Motor neuron (in vitro differentiated cells): ENCODE measurements at regions not wholly inside any gene's neighbourhood (a gene's known extent, or its start where the extent isn't known, plus 50 kb on each side); places are given as distances from the start of the nearest gene placed in this dataset.

Experiments
- ATAC-seq, 8 experiments: fragments of 200-7000 bp; cut with Tn5 transposase; replicated peaks in 6 of 8; 2 replicates each; pipeline ENCODE4 v1.8.0; 2021; ENCODE audit warnings: mild to moderate bottlenecking in 8 of 8, moderate library complexity in 8 of 8
- H3K27ac ChIP-seq, 2 donors: fragments of 250-450 bp; sonication (Bioruptor Pico); 2 replicates each; pipeline ENCODE4 v1.9.0; 2021; ENCODE audit warnings: antibody characterized with exemption in 2 of 2, mild to moderate bottlenecking in 2 of 2, moderate library complexity in 1 of 2
- H3K4me1 ChIP-seq, 2 donors: fragments of 250-450 bp; sonication (Bioruptor Pico); replicated peaks in 1 of 2; 2 replicates each; pipeline ENCODE4 v1.6.1; 2021; ENCODE audit warnings: antibody characterized with exemption in 2 of 2, mild to moderate bottlenecking in 2 of 2, moderate library complexity in 1 of 2
- H3K4me3 ChIP-seq, 5 donors: fragments of 250-450 bp; sonication (Bioruptor Pico); 2 replicates each; pipeline ENCODE4 v1.9.0; 2021; ENCODE audit warnings: antibody characterized with exemption in 5 of 5, mild to moderate bottlenecking in 5 of 5, moderate library complexity in 4 of 5
- WGBS, 10 experiments: fragments of 450-650 bp; shearing (Covaris generic); methylation state at CpG; one replicate each; pipeline ENCODE4 v1.0.0; 2022; 5-methylcytosine and 5-hydroxymethylcytosine counted together
- in situ Hi-C, 9 experiments: fragments of 400-800 bp; cut with MboI; loops; one replicate each; pipeline ENCODE4 v1.15.0; 2021; ENCODE audit warnings: low sequenced_read_pairs in 9 of 9, low pct_unique_long_range_greater_than_20kb in 2 of 9; ENCODE audit not compliant: unreplicated experiment in 9 of 9

GRCh38 chr13:76024151-76024550, 388.0 kb downstream of the LMO7 start:
- in situ Hi-C loops, result loop anchor here in 1 of 9 experiments (25.0 kb wide), 2 partner anchors 337 to 438 kb away; no protein-coding TSS in a partner anchor
- WGBS, 10 experiments, result 33 to 100% (median 74%) methylated on average over 1 of the region's 1 CpG; no CpG with 5 or more reads in 4 of the 10 experiments
- H3K4me1 ChIP-seq, result no peaks in the 10 kb centered on the region
- H3K4me3 ChIP-seq, result no peak overlapping the region
- no peak overlapping the region for H3K27ac ChIP-seq
- ATAC-seq, result no peak

GRCh38 chr13:76023652-76024051, 387.5 kb downstream of the LMO7 start:
- Histone ChIP-seq H3K4me3 (no peak overlapping the region), H3K4me1 (no peaks in the 10 kb centered on the region), H3K27ac (no peak overlapping the region)
- in situ Hi-C loops, result loop anchor here in 1 of 9 experiments (25.0 kb wide), 2 partner anchors 336 to 439 kb away; no protein-coding TSS in a partner anchor
- 8 to 100% (median 34%) methylated on average over 1 to 2 of the region's 2 CpGs; no CpG with 5 or more reads in 3 of the 10 experiments for WGBS, 10 experiments
- ATAC-seq, result peak in 1 of 8 experiments; percentile 77

- ATAC-seq, result no peak
- Histone ChIP-seq H3K4me1 (no peaks in the 10 kb centered on the region), H3K27ac (no peak overlapping the region), H3K4me3 (no peak overlapping the region)
- in situ Hi-C loops, result loop anchor here in 1 of 9 experiments (25.0 kb wide), 2 partner anchors 333 to 442 kb away; no protein-coding TSS in a partner anchor
- 47 to 95% (median 73%) methylated on average over 1 to 4 of the region's 4 CpGs for WGBS, 10 experiments
These were observed 384.4 kb downstream of the LMO7 start for GRCh38 chr13:76020421-76020955.

DNA sequence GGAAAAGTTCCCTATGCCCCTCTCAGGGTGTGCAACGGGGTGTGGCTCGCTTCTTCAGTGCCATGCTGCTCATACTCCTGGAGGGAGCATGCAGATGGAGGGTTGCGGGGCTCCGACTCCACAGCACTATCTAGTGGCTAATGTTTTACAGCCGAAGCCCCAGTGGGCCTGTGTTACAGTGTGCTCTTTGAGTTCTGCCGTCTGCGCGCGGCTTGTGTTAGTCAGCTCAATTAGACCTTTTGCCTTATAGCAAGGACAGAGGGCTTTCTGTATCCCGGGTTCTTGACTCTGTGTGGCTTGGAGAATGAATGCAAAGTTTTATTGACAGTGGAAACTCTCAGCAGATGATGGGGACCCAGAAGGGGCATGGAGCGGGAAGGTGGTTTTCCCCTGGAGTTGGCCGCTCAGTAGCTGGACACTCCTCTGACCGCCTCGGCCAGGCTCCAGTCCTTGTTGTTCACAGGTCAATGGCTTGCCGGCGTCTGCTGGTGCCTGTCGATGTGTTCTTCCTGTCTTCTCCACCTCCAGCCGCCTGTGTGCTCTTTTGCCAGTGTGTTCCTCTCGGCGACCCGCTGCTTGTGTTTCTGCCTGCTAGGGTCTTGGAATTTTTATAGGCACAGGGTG, 383.4 kb downstream of the LMO7 start:
- in situ Hi-C loops, result loop anchor here in 1 of 9 experiments (10.0 to 25.0 kb wide), 3 partner anchors 135 to 443 kb away; no protein-coding TSS in a partner anchor
- ATAC-seq, result peak in 1 of 8 experiments; percentile 17
- Histone ChIP-seq H3K27ac (no peak overlapping the region), H3K4me3 (no peak overlapping the region), H3K4me1 (no peaks in the 10 kb centered on the region)
- WGBS, 10 experiments, result 10 to 88% (median 69%) methylated on average over 2 to 5 of the region's 21 CpGs; no CpG with 5 or more reads in 2 of the 10 experiments

DNA sequence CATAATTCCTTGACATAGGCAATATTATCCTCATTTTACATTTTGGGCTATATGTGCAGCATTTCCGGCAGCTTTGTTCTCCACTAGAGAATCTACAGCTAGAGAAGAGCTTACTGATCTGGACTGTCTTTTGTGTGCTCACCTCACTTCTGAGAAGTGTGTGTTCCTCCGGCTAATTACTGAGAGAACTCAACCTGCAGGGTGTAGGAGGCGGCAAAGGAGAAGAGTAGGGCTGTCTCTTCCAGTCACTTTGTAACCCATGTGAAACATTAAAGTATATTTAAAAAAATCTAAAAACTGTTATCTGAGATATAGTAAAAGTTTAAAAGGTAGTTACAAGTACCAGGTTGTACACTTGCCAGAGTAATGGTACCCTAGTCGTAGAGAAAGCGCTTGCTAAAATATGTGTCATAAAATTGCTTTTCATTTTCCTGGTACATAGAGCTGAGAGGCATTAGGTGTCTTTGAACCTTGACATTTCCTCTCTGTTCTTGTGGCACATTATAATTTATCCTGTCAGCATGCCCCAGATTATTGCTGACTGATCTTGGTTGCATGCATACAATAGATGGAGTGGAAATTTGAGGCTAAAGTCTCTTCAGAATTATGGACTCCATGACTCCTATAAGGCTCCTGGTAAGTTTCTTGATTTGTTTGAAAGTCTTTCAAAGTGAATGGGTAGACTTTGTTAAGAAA, 381.9 kb downstream of the LMO7 start:
- Histone ChIP-seq H3K27ac (no peak overlapping the region), H3K4me3 (no peak overlapping the region), H3K4me1 (no peaks in the 10 kb centered on the region)
- ATAC-seq, result no peak
- in situ Hi-C loops, result loop anchor here in 1 of 9 experiments (10.0 to 25.0 kb wide), 3 partner anchors 133 to 444 kb away; no protein-coding TSS in a partner anchor
- 81 to 95% (median 90%) methylated on average over 2 to 5 of the region's 5 CpGs for WGBS, 10 experiments

GRCh38 chr13:76016799-76017400, 380.8 kb downstream of the LMO7 start:
- Histone ChIP-seq H3K4me1 (no peaks in the 10 kb centered on the region), H3K27ac (no peak overlapping the region), H3K4me3 (no peak overlapping the region)
- in situ Hi-C loops, result loop anchor here in 1 of 9 experiments (10.0 to 25.0 kb wide), 3 partner anchors 132 to 445 kb away; no protein-coding TSS in a partner anchor
- WGBS, 10 experiments, result 80 to 100% (median 100%) methylated on average over 1 to 3 of the region's 3 CpGs; no CpG with 5 or more reads in 2 of the 10 experiments
- peak in 3 of 8 experiments; percentile 47 to 78 (median 68) for ATAC-seq

- Histone ChIP-seq H3K27ac (no peak overlapping the region), H3K4me1 (no peaks in the 10 kb centered on the region), H3K4me3 (no peak overlapping the region)
- in situ Hi-C loops, result loop anchor here in 1 of 9 experiments (10.0 to 25.0 kb wide), 3 partner anchors 130 to 448 kb away; no protein-coding TSS in a partner anchor
- ATAC-seq, result peak in 5 of 8 experiments; percentile 39 to 69 (median 50)
- 14 to 97% (median 64%) methylated on average over 1 to 5 of the region's 5 CpGs; no CpG with 5 or more reads in 1 of the 10 experiments for WGBS, 10 experiments
These were observed 378.5 kb downstream of the LMO7 start for GRCh38 chr13:76014406-76015318.

GRCh38 chr13:76012091-76012721, 376.1 kb downstream of the LMO7 start:
- Histone ChIP-seq H3K27ac (no peak overlapping the region), H3K4me1 (peaks cover 0 to 4% of the 10 kb centered on the region in 2 donors), H3K4me3 (no peak overlapping the region)
- in situ Hi-C loops, result loop anchor here in 1 of 9 experiments (10.0 to 25.0 kb wide), 3 partner anchors 127 to 450 kb away; no protein-coding TSS in a partner anchor
- no peak for ATAC-seq
- 50 to 97% (median 77%) methylated on average over 1 to 2 of the region's 2 CpGs for WGBS, 10 experiments

DNA sequence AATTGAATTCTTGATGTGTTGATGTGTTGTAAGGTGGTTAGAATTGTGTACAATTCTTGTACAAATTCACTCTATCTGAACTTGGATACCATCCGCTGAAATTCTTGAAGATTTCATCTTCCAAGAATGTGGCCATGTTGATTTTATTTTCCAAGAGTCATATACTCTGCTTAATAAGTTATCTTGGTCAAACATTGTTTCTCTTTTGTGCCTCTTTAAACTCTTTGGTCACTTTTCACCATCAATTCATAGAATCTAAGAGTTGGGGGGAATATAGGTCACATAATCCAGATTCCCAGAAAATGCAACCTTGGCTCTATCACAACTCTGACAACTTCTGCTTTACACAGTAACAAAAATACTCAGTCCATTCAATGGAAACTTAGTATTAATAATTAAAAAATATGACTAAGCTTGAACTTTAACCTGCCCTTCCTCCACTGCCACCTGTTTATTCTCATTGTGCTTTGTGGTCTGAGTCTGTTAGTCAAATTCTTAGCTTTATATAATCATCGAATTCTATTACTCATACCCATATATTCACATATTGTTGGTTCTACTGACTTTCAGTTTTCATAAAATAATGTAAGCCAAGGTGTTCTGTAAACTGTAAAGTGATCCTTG, 373.2 kb downstream of the LMO7 start:
- no peak overlapping the region for H3K4me3 ChIP-seq
- WGBS, 10 experiments, result 0 to 100% (median 93%) methylated on average over 1 to 2 of the region's 2 CpGs; no CpG with 5 or more reads in 1 of the 10 experiments
- no peak overlapping the region for H3K27ac ChIP-seq
- no peak for ATAC-seq
- in situ Hi-C loops, result loop anchor here in 1 of 9 experiments (25.0 kb wide), 2 partner anchors 322 to 453 kb away; no protein-coding TSS in a partner anchor
- peaks cover 0 to 4% of the 10 kb centered on the region in 2 donors for H3K4me1 ChIP-seq

DNA sequence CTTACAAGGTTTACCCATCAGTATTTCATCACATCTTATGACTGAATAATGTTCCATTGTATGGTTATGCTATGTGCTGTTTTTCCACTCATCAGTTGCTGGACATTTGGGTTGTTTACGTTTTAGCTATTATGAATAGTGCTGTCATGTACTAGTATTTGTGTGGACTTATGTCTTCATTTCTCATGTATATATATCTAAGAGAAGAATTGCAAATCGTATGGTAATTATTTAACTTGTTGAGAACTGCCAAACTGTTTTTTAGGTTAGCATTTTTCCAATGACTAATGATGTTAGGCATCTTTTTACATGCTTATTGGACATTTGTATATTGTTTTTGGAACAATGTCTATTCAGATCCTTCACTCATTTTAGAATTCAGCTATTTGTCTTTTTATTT, 368.3 kb downstream of the LMO7 start:
- ATAC-seq, result peak in 3 of 8 experiments; percentile 88 to 93 (median 92)
- in situ Hi-C loops, result loop anchor here in 1 of 9 experiments (25.0 kb wide), 2 partner anchors 317 to 458 kb away; no protein-coding TSS in a partner anchor
- Histone ChIP-seq H3K4me1 (peaks cover 4 to 17% of the 10 kb centered on the region in 2 donors), H3K4me3 (no peak overlapping the region), H3K27ac (no peak overlapping the region)
- 0 to 100% (median 73%) methylated on average over 1 to 2 of the region's 2 CpGs for WGBS, 10 experiments

DNA sequence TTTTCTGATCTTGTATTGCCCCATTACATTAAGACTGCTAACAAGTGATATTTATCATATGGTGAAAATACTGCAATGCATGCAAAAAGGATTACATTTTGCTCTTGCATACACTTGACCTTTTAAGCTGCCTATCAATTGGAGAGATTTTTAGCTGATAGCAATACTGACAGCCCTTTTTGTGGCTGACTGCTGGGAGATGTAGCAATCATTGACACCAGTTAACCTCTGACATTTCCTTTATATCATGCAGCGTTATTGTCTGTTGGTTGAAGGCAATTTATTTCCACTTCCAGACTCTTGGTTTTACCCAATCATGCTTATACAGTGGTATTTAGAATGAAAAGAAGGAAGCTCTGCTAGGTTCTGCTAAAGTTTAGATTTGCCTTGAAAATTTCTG, 364.0 kb downstream of the LMO7 start:
- peak in 4 of 8 experiments; percentile 12 to 62 (median 52) for ATAC-seq
- H3K27ac ChIP-seq, result no peak overlapping the region
- peaks cover 4 to 13% of the 10 kb centered on the region in 2 donors for H3K4me1 ChIP-seq
- in situ Hi-C loops, result loop anchor here in 1 of 9 experiments (25.0 kb wide), 2 partner anchors 313 to 462 kb away; no protein-coding TSS in a partner anchor
- no peak overlapping the region for H3K4me3 ChIP-seq
- 0 to 20% (median 0%) methylated on average over 1 of the region's 1 CpG; no CpG with 5 or more reads in 4 of the 10 experiments for WGBS, 10 experiments
